Colon (tissue), 2 donors: ENCODE measurements at regions not wholly inside any gene's neighbourhood (a gene's known extent, or its start where the extent isn't known, plus 50 kb on each side); places are given as distances from the start of the nearest gene placed in this dataset.
"Not testable (repeated sequence)": the region's sequence is repeated elsewhere in the genome, so short reads cannot be mapped to it uniquely, and the experiment has no call there.

Source experiments
- FAIRE-seq: peaks from 2 replicates; lab custom pipeline; 2012; peaks lifted over from hg19 to GRCh38; lab: Jason Lieb, UNC
- donor health status: control.
- donor health status: control.

GRCh38 chr2:175606010-175606841, 395.8 kb downstream of the LNPK start:
- FAIRE-seq: no peak

GRCh38 chr2:175605640-175606009, 396.4 kb downstream of the LNPK start:
- FAIRE-seq: no peak

- FAIRE-seq: no peak
These were observed 400.1 kb downstream of the LNPK start for GRCh38 chr2:175601969-175602368.

- no peak for FAIRE-seq
These were observed 401.9 kb downstream of the LNPK start for GRCh38 chr2:175599966-175600831.

- no peak for FAIRE-seq
These were observed 404.8 kb downstream of the LNPK start for GRCh38 chr2:175597286-175597685.

- FAIRE-seq: no peak
These were observed 406.9 kb downstream of the LNPK start for GRCh38 chr2:175595139-175595538.

- FAIRE-seq: not testable (repeated sequence)
These were observed 408.2 kb downstream of the LNPK start for GRCh38 chr2:175593686-175594525.

- FAIRE-seq: not testable (repeated sequence)
These were observed 406.7 kb upstream of the ATP5MC3 start for GRCh38 chr2:175588213-175588612.

GRCh38 chr2:175585496-175585895, 404.0 kb upstream of the ATP5MC3 start:
- no peak for FAIRE-seq

GRCh38 chr2:175580652-175581051, 399.1 kb upstream of the ATP5MC3 start:
- FAIRE-seq: no peak

GRCh38 chr2:175579646-175580045, 398.1 kb upstream of the ATP5MC3 start:
- FAIRE-seq: no peak

- FAIRE-seq: no peak
These were observed 396.0 kb upstream of the ATP5MC3 start for GRCh38 chr2:175577368-175577970.

GRCh38 chr2:175576875-175577274, 395.4 kb upstream of the ATP5MC3 start:
- no peak for FAIRE-seq

GRCh38 chr2:175576270-175576669, 394.8 kb upstream of the ATP5MC3 start:
- FAIRE-seq: no peak

- FAIRE-seq: no peak
These were observed 394.1 kb upstream of the ATP5MC3 start for GRCh38 chr2:175575346-175576258.

- FAIRE-seq: no peak
These were observed 392.6 kb upstream of the ATP5MC3 start for GRCh38 chr2:175574069-175574468.

- no peak for FAIRE-seq
These were observed 389.7 kb upstream of the ATP5MC3 start for GRCh38 chr2:175571078-175571653.

GRCh38 chr2:175568109-175568730, 386.7 kb upstream of the ATP5MC3 start:
- FAIRE-seq: no peak

GRCh38 chr2:175567435-175568061, 386.0 kb upstream of the ATP5MC3 start:
- FAIRE-seq: no peak
